ENCODE measurements at regions not wholly inside any gene's neighbourhood (a gene's known extent, or its start where the extent isn't known, plus 50 kb on each side); places are given as distances from the start of the nearest gene placed in this dataset.

DNA sequence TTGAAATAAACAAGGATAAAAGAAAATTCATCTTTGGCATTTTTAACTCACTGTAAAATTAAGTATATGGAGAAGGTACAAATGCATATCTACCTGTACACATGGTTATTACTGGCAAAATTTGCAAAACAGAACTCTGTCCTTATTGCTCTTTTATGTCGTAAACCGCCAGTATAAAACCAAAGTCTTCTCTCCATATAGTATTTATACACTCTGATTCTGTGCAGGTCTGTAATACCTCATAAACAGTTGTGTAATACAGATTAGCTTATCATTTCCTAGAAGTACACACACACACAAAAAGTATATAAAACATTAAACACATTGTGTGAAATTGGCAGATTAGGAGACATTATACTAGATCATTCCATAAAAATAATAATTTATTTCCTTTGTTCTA is 406.6 kb upstream of the ANO3 start:
- TF ChIP-seq POLR2AphosphoS5 (IDR thresholded peaks at IDR 0.05; ENCODE audit: low read depth) (no peak), SPI1 (IDR thresholded peaks at IDR 0.05; ENCODE audit: borderline replicate concordance, low read depth) (no peak), GABPA (IDR thresholded peaks at IDR 0.05; ENCODE audit: low read depth) (no peak)
- TF ChIP-seq, protein P1, sequence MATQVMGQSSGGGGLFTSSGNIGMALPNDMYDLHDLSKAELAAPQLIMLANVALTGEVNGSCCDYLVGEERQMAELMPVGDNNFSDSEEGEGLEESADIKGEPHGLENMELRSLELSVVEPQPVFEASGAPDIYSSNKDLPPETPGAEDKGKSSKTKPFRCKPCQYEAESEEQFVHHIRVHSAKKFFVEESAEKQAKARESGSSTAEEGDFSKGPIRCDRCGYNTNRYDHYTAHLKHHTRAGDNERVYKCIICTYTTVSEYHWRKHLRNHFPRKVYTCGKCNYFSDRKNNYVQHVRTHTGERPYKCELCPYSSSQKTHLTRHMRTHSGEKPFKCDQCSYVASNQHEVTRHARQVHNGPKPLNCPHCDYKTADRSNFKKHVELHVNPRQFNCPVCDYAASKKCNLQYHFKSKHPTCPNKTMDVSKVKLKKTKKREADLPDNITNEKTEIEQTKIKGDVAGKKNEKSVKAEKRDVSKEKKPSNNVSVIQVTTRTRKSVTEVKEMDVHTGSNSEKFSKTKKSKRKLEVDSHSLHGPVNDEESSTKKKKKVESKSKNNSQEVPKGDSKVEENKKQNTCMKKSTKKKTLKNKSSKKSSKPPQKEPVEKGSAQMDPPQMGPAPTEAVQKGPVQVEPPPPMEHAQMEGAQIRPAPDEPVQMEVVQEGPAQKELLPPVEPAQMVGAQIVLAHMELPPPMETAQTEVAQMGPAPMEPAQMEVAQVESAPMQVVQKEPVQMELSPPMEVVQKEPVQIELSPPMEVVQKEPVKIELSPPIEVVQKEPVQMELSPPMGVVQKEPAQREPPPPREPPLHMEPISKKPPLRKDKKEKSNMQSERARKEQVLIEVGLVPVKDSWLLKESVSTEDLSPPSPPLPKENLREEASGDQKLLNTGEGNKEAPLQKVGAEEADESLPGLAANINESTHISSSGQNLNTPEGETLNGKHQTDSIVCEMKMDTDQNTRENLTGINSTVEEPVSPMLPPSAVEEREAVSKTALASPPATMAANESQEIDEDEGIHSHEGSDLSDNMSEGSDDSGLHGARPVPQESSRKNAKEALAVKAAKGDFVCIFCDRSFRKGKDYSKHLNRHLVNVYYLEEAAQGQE (IDR thresholded peaks at IDR 0.05; ENCODE audit: insufficient replicate concordance, low read depth) = no peak
- TF ChIP-seq, protein P2, sequence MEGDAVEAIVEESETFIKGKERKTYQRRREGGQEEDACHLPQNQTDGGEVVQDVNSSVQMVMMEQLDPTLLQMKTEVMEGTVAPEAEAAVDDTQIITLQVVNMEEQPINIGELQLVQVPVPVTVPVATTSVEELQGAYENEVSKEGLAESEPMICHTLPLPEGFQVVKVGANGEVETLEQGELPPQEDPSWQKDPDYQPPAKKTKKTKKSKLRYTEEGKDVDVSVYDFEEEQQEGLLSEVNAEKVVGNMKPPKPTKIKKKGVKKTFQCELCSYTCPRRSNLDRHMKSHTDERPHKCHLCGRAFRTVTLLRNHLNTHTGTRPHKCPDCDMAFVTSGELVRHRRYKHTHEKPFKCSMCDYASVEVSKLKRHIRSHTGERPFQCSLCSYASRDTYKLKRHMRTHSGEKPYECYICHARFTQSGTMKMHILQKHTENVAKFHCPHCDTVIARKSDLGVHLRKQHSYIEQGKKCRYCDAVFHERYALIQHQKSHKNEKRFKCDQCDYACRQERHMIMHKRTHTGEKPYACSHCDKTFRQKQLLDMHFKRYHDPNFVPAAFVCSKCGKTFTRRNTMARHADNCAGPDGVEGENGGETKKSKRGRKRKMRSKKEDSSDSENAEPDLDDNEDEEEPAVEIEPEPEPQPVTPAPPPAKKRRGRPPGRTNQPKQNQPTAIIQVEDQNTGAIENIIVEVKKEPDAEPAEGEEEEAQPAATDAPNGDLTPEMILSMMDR (IDR thresholded peaks at IDR 0.05; ENCODE audit: insufficient read depth, low read length) = no peak
- no peak overlapping the region for H3K4me3 ChIP-seq (replicated peaks; ENCODE audit: insufficient read depth, low read length)
- no peak for DNase-seq (ENCODE audit: low read depth in 1 of 2, low spot score in 1 of 2)
- H3K27me3 ChIP-seq (ENCODE audit: insufficient read depth, poor library complexity, severe bottlenecking) = no peaks in the 10 kb centered on the region
- H3K27ac ChIP-seq (replicated peaks) = no peak overlapping the region

DNA sequence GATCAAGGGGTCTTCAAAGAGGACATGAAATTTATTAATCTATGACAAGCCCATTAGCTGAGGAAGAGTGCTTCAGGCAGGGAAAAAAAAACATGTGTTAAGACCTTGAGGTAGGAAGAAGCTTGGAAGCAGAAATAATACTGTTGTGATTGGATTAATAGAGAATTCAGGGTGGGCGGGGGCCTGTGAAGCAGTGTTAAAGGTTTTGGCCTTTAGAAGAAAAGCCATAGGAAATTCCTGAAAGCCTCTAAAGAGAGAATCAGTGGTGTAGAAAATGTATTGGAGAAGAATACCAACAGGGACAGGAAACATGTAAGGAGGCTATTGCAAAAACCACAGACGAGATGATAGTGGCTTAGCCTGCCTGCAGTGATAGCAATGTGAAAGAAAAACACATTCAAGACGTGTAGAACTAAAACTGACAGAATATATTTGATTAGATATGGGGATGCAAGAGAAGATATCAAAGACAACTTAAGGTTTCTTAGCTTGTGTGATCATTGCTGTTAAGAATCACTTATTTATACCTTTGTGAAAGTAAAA is 404.4 kb upstream of the ANO3 start:
- TF ChIP-seq, protein P2 (IDR thresholded peaks at IDR 0.05; ENCODE audit: insufficient read depth, low read length) = no peak
- TF ChIP-seq, protein P1 (IDR thresholded peaks at IDR 0.05; ENCODE audit: insufficient replicate concordance, low read depth) = no peak
- no peak for TF ChIP-seq SPI1 (IDR thresholded peaks at IDR 0.05; ENCODE audit: borderline replicate concordance, low read depth)
- no peak for TF ChIP-seq POLR2AphosphoS5 (IDR thresholded peaks at IDR 0.05; ENCODE audit: low read depth)
- no peak for TF ChIP-seq GABPA (IDR thresholded peaks at IDR 0.05; ENCODE audit: low read depth)
- no peaks in the 10 kb centered on the region for H3K27me3 ChIP-seq (ENCODE audit: insufficient read depth, poor library complexity, severe bottlenecking)
- H3K4me3 ChIP-seq (replicated peaks; ENCODE audit: insufficient read depth, low read length) = no peak overlapping the region
- no peak overlapping the region for H3K27ac ChIP-seq (replicated peaks)
- DNase-seq (ENCODE audit: low read depth in 1 of 2, low spot score in 1 of 2) = no peak

DNA sequence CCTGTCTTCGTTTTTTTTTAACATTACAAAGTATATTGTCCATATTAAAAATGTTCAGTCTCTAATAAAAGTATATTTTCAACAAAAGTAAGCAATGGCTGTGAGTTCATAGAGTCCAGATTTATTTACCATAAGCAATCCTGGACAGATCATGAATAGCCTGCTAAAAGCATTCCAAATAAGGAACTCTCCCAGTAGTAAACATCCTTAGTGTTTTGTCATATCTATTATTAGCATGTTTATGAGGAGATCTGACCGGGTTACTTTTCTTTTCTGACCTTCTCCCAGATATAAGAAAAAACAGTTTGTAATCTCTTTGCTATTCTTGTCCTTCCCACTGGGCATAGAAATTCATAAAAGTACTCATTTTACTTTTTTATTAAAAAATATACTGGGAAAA is 403.9 kb upstream of the ANO3 start:
- TF ChIP-seq GABPA (IDR thresholded peaks at IDR 0.05; ENCODE audit: low read depth) = no peak
- TF ChIP-seq, protein P2 (IDR thresholded peaks at IDR 0.05; ENCODE audit: insufficient read depth, low read length) = no peak
- TF ChIP-seq POLR2AphosphoS5 (IDR thresholded peaks at IDR 0.05; ENCODE audit: low read depth) = no peak
- TF ChIP-seq, protein P1 (IDR thresholded peaks at IDR 0.05; ENCODE audit: insufficient replicate concordance, low read depth) = no peak
- no peak for TF ChIP-seq SPI1 (IDR thresholded peaks at IDR 0.05; ENCODE audit: borderline replicate concordance, low read depth)
- Histone ChIP-seq H3K27me3 (ENCODE audit: insufficient read depth, poor library complexity, severe bottlenecking) (no peaks in the 10 kb centered on the region), H3K27ac (replicated peaks) (no peak overlapping the region), H3K4me3 (replicated peaks; ENCODE audit: insufficient read depth, low read length) (no peak overlapping the region)
- DNase-seq (ENCODE audit: low read depth in 1 of 2, low spot score in 1 of 2) = no peak
